Progenitor cell of endocrine pancreas (in vitro differentiated cells): ENCODE measurements at regions not wholly inside any gene's neighbourhood (a gene's known extent, or its start where the extent isn't known, plus 50 kb on each side); places are given as distances from the start of the nearest gene placed in this dataset.
"Not testable (repeated sequence)": the region's sequence is repeated elsewhere in the genome, so short reads cannot be mapped to it uniquely, and the experiment has no call there.

Experiments used
- DNase-seq: peaks from one replicate; pipeline ENCODE4 v3.0.0; 2021; ENCODE audit warnings: low spot score; ENCODE audit not compliant: unreplicated experiment
- H3K27ac Mint-ChIP-seq: 2 replicates; pipeline ENCODE4 v1.8.0; 2021; ENCODE audit warnings: mild to moderate bottlenecking, moderate library complexity, mixed read lengths
- H3K27me3 Mint-ChIP-seq: 2 replicates; pipeline ENCODE4 v1.8.0; 2021; ENCODE audit warnings: mixed read lengths
- H3K36me3 Mint-ChIP-seq: 2 replicates; pipeline ENCODE4 v1.8.0; 2022; ENCODE audit warnings: mixed read lengths; ENCODE audit not compliant: insufficient read depth
- H3K4me1 Mint-ChIP-seq: 2 replicates; pipeline ENCODE4 v1.8.0; 2021; ENCODE audit warnings: low read depth, mixed read lengths
- H3K4me3 Mint-ChIP-seq: 2 replicates; pipeline ENCODE4 v1.8.0; 2021; ENCODE audit warnings: low read depth, mild to moderate bottlenecking, moderate library complexity, mixed read lengths
- H3K9me3 Mint-ChIP-seq: 2 replicates; pipeline ENCODE4 v1.8.0; 2021; ENCODE audit warnings: low read depth, mixed read lengths
- TF ChIP-seq, protein P1 (sequence below): fragments of 200-600 bp; sonication (generic); IDR thresholded peaks from one replicate; pipeline ENCODE4 v1.5.0; 2021; ENCODE audit warnings: antibody characterized with exemption, mild to moderate bottlenecking; ENCODE audit not compliant: unreplicated experiment

DNA sequence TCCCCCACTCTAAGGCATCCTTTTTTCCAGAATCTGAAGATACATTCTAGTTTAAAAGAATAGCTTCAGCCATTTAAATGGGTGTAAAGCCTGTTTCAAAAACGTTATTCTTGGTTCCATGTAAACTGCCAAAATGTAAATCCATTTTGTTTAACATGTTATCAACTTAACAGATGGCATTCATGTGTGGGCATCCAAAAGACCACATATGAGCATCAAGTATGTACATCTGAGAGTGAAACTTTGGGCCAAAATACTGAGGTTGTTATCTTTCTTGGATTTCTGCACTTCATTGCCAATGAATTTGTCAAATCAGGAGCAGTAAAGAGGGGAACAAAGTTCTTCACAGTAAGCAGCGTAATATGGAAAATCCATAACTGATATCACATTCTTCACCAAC is 395.4 kb downstream of the ZNF804A start:
- no peaks in the 10 kb centered on the region for H3K36me3 Mint-ChIP-seq
- no peak overlapping the region for H3K4me3 Mint-ChIP-seq
- TF ChIP-seq, protein P1, sequence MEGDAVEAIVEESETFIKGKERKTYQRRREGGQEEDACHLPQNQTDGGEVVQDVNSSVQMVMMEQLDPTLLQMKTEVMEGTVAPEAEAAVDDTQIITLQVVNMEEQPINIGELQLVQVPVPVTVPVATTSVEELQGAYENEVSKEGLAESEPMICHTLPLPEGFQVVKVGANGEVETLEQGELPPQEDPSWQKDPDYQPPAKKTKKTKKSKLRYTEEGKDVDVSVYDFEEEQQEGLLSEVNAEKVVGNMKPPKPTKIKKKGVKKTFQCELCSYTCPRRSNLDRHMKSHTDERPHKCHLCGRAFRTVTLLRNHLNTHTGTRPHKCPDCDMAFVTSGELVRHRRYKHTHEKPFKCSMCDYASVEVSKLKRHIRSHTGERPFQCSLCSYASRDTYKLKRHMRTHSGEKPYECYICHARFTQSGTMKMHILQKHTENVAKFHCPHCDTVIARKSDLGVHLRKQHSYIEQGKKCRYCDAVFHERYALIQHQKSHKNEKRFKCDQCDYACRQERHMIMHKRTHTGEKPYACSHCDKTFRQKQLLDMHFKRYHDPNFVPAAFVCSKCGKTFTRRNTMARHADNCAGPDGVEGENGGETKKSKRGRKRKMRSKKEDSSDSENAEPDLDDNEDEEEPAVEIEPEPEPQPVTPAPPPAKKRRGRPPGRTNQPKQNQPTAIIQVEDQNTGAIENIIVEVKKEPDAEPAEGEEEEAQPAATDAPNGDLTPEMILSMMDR = no peak
- no peaks in the 10 kb centered on the region for H3K27me3 Mint-ChIP-seq
- H3K27ac Mint-ChIP-seq = no peak overlapping the region
- H3K9me3 Mint-ChIP-seq = peaks cover 7% of the 10 kb centered on the region
- H3K4me1 Mint-ChIP-seq = no peaks in the 10 kb centered on the region
- no peak for DNase-seq

DNA sequence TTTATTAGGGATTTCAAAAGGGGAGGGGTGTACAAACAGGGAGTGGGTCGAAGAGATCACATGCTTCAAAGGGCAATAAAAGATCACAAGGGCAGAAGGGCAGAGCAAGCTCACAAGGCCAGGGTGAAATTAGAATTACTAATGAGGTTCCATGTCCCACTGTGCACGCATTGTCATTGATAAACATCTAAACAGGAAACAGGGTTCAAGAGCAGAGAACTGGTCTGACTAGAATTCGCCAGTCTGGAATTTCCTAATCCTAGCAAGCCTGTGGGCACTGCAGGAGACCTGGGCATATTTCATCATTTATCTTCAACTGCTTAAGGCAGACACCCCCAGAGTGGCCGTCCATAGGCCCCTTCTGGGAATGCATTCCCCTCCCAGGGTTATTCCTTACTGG is 408.2 kb downstream of the ZNF804A start:
- DNase-seq = no peak
- no peak overlapping the region for H3K4me3 Mint-ChIP-seq
- no peaks in the 10 kb centered on the region for H3K27me3 Mint-ChIP-seq
- H3K27ac Mint-ChIP-seq = no peak overlapping the region
- peaks cover 27% of the 10 kb centered on the region for H3K9me3 Mint-ChIP-seq
- TF ChIP-seq, protein P1 = no peak
- H3K4me1 Mint-ChIP-seq = no peaks in the 10 kb centered on the region
- H3K36me3 Mint-ChIP-seq = no peaks in the 10 kb centered on the region

DNA sequence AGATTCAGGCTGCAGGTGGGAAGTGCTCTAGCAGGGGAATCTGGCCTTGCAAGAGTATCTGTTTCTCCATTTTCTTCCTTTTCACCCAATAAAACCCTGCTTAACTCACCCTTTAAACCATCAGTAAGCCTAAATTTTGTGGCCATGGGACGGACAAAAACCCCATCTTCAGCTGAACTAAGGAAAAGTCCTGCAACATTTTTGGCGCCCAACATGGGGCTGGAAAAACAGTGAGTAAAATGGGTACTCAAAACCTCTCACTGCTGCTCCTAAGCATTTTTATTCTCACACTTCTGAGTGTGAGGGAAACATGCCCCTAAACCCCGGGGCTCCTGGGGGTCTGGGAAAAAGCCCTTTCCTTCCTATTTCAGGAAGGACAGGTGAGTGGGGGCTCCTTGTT is 414.3 kb downstream of the ZNF804A start:
- Mint-ChIP-seq H3K4me1 (no peaks in the 10 kb centered on the region), H3K9me3 (peaks cover 33% of the 10 kb centered on the region), H3K27ac (no peak overlapping the region), H3K27me3 (no peaks in the 10 kb centered on the region), H3K4me3 (no peak overlapping the region), H3K36me3 (no peaks in the 10 kb centered on the region)
- no peak for DNase-seq
- TF ChIP-seq, protein P1 = no peak

DNA sequence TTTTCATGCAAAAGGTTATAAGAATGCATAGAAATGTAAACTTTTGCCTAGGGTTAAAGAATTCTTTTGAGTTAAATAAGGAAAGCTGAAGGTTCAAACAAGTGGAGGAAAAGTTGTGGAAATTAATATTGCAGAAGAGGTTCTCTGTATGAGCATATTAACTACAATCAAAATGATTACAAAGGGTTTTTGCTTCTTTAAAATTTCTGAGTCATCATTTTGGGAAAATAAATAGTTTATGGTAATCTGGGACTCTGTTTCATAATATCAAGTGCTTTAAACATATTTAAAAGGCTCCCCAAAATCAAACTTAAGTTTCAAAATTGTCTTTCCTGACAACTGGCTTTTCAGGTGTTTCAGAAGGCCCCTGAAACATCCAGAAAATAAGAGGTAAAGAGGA is 415.7 kb downstream of the ZNF804A start:
- Mint-ChIP-seq H3K36me3 (no peaks in the 10 kb centered on the region), H3K27me3 (no peaks in the 10 kb centered on the region), H3K9me3 (peaks cover 30% of the 10 kb centered on the region), H3K27ac (no peak overlapping the region), H3K4me1 (no peaks in the 10 kb centered on the region), H3K4me3 (no peak overlapping the region)
- TF ChIP-seq, protein P1 = no peak
- DNase-seq = no peak

DNA sequence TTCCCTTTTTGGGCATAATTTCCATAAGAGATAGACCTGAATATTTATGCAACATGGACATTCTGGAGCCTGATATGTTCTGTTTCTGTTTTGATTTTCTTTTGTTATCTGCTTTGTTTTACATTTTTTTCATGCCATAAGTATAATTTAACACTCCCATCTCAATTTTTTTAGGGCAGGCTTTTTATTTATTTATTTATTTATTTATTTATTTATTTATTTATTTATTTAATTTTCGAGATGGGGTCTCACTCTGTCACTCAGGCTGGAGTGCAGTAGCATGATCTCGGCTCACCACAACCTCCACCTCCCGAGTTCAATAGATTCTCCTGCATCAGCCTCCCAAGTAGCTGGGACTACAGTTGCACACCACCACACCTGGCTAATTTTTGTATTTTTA is 427.6 kb downstream of the ZNF804A start:
- H3K27ac Mint-ChIP-seq, H3K4me3 Mint-ChIP-seq, H3K36me3 Mint-ChIP-seq, DNase-seq, H3K9me3 Mint-ChIP-seq, H3K4me1 Mint-ChIP-seq, H3K27me3 Mint-ChIP-seq: not testable (repeated sequence)

DNA sequence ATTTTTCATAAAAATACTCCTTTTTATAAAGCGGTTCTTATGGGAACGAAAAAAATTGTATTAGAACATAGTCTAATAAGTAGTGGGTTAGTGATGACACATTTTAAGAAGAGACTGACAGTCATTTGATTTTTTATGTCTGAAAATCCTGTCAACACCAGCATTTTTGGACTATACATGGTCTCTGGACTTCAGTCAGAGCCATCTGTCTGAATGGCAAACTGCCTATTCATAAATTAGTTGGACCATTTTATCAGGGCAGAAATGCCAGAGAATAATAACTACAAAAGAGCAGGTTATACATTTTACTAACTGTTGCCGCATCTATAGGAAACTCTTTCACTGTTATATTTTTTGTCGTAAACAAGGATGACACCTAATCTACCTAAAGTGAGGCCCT is 437.6 kb downstream of the ZNF804A start:
- DNase-seq = no peak
- Mint-ChIP-seq H3K27ac (no peak overlapping the region), H3K27me3 (no peaks in the 10 kb centered on the region), H3K4me3 (no peak overlapping the region), H3K9me3 (peaks cover 16% of the 10 kb centered on the region), H3K36me3 (no peaks in the 10 kb centered on the region), H3K4me1 (no peaks in the 10 kb centered on the region)
- TF ChIP-seq, protein P1 = no peak
